Fibroblast of skin of right biceps (primary cell): ENCODE measurements at regions not wholly inside any gene's neighbourhood (a gene's known extent, or its start where the extent isn't known, plus 50 kb on each side); places are given as distances from the start of the nearest gene placed in this dataset.
A peak's percentile ranks its signal among the peaks of the same experiment; 100 is the strongest.

ENCODE experiments used
- DNase-seq: peaks from one replicate; pipeline ENCODE4 v3.0.0-alpha.2; 2013

DNA sequence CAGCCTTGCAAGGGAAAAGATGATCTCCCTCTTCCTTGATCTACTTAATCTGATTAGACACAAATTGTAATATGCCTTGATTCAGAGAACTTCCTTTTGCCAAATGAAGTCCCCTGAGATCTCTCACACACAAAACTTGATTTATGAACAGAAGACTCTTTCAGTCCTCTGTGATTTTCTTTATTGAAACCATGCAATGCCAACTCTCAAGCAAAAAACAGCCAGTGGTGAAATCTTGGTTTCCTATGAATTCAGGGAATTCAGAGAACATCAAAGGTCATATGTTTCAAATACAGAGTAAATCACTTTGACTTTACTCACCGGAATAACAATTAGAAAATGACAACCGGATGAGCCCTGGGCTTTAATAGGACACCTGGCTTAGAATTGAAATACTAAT, 211.7 kb downstream of the ABHD5 start:
- no peak for DNase-seq

- no peak for DNase-seq
Observed at GRCh38 chr3:43905157-43905556, 214.4 kb downstream of the ABHD5 start.

DNA sequence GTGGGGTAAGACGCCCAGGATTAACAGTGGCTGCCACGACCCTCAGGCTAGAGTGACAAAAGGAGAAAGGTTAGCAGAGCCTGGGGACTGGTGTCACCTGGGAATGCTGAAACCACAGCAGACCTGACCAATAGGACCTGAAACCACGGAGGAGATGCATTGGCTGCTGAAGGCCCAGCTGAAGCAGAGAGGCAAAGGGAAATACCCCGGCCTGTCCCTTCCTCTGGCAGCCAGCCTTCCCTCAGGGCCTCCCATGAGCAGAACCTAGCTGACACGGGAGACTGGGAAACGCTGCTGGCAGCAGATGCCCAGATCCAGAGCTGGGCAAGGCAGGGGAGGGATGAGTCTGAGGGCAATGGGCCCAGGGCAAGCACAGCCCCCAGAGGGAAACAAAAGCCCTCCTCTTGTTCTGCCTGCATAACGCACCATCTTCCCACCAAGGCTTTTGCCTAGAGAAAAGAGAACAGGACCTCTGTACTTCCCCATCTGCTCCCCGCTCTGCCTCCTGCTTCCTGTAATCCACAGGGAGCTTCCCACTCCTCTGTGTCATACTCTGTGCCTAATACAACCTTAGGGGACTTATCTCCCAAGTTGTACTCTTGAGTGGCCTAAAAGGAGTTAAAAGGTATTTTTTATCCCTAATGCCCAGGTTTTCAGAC, 216.2 kb downstream of the ABHD5 start:
- DNase-seq: no peak

DNA sequence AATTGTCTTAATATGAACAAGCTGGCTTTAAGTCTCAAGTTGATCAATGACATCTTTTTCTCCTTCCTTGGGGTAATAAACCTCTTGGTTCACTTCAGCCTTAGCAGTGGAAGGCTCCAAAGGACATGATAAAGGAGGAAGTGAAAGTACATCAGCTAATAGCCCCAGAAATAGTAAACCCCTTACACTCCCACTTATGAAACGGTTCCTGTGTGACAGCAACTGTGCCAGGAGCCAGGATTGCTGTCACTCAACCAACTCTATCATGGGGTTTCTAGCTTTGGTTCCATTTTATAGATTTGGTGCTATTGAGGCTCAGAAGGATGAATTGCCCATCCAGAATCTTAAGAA, 216.7 kb downstream of the ABHD5 start:
- DNase-seq: no peak

DNA sequence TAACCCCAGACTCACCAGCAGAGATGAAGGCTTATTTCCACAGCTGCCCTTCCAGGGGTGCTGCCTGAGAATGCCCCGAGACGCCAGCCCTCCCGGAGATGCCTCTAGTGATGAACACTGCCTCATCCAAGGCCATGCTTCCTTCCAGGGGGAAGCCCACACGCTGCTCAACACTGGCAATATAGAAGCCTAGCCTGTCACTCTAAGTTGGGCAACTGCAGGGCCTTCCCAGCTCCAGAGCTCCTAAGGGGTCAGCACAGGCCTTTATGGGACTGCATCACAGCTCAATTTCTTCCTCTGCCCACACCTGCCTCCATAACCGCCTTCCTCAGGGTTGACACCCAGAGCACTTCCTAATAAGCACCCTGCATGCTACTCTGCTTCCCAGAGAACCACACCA, 217.7 kb downstream of the ABHD5 start:
- no peak for DNase-seq

DNA sequence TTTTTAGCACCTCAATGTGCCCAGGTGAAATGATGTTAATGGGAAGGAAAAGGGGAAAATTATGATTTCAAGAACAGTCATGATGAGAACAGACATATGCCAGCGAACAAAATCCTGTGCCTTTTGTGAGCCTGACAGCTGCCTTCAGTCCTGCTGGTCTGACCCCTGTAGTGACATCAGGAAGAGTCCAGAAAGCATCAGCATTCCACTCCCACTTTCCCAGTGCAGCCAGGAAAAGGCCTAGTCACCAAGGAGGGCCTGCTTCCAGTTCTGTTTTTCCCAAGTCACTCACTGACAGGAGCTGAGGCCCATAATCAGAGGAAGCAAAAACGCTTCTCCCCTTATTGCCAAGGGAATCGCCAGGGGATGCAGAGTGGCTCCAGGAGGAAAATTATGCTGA, 218.4 kb downstream of the ABHD5 start:
- DNase-seq: no peak

DNA sequence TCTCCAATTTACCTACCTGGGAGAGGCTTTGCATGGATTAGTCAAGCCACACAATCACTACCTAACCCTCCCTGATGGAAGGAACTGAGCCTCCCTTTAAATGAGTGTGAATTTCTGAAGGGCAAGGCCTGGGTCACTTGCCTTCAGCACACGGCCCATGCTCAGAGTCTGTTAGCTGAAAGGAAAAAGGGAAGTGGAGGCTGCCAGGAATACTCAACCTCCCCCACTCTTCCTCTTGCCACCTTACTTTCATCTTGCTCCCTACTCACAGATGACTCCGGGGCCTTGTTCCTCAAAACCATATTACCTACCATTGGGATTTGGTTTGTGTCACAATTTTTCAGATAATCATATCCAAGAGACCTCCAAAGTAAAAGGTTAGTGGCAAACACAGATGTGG, 220.0 kb downstream of the ABHD5 start:
- DNase-seq: no peak

GRCh38 chr3:43913036-43913948, 222.6 kb downstream of the ABHD5 start:
- no peak for DNase-seq

GRCh38 chr3:43914269-43914668, 223.5 kb downstream of the ABHD5 start:
- no peak for DNase-seq

- DNase-seq: no peak
Observed at GRCh38 chr3:43915546-43915945, 224.8 kb downstream of the ABHD5 start.

GRCh38 chr3:43917361-43917760, 226.6 kb downstream of the ABHD5 start:
- no peak for DNase-seq

DNA sequence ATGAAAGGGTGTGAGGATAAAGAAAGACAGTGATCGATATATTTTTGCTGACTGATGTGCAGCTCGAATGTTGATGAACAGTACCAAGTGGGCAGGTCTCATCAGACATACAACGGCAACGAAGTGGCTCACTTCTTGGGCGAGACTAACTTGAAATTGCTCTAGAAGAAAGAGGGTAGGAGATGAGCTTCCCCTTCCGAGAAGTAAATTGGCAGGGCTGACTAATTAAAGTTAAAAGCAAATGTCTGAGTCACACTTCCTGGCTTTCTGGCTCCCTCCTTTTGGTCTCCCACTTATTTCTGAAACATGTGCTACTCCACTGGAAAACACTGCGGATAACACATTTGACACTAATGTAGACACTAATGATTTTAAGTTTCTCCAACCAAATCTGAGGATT, 228.3 kb downstream of the ABHD5 start:
- peak; percentile 44 for DNase-seq

DNA sequence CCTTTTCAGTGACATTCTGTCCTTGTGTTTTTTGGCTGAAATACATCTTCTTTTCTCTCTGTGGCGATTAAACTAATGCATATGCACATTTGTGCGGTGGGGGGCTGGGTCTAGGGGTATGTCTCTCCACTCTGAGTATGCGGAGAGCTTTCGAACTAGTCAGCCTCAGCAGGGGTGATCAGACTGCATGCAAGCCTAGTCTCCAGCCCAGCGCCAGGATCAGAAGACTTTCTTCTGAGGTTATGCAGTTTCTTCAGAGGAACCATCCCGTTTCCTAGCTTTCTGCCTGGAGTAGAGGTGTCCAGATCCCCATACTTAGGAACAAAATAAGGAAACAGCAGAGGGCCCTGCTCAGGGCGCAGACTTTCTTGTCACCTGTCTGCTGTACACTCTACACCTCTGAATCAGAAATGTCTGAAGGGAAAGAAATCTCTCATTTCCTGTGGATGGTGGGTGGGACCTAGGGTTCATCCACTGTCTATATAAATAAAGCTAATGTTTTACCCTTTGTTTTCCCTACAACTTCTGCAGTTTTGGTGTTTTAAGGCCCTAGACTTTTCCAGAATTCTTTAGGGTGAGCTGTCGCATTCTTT, 230.4 kb downstream of the ABHD5 start:
- DNase-seq: no peak

GRCh38 chr3:43922374-43922773, 231.6 kb downstream of the ABHD5 start:
- no peak for DNase-seq

- no peak for DNase-seq
Observed at GRCh38 chr3:43923104-43923882, 232.6 kb downstream of the ABHD5 start.

DNA sequence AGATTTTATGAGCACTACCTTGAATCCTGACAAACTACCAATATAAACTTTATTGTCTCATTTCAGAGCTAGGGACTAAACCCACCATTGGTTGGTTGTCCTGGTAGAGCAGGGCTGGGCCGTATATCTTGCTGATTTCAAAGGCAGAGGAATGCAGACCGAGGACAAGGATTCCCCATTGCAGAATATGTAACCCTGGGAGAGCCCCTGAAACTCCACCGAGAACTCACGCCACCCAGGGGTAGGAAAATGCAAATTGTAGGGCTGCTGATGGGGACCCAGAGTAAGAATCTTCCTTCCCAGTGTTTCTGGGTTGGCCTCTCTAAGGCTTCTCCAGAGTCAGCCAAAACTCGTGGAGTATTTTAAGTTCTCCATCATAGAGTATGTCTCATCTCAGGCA, 235.3 kb downstream of the ABHD5 start:
- DNase-seq: no peak

GRCh38 chr3:43932921-43933320, 242.2 kb downstream of the ABHD5 start:
- DNase-seq: peak; percentile 17

DNA sequence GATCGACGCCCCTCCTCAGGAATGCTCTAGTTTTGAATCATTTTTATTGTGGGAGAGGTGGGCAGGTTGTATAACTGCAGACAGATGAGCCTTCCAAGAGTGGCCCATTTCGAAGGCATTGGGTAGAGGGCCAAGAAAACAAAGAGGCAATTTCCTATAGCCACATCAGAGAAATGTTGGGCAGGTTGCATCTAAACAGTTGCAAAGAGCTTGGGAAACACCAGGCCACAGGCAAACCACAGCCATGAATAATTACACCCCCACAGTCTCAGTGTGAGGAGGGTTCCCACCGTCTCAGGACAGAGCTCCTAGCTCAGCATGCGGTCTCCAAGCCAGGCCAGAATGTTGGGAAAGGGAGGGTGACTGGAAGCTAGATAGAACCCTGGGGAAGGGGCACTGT, 257.3 kb downstream of the ABHD5 start:
- no peak for DNase-seq

- DNase-seq: no peak
Observed at GRCh38 chr3:43949594-43949993, 258.9 kb downstream of the ABHD5 start.

GRCh38 chr3:43950775-43951174, 260.0 kb downstream of the ABHD5 start:
- no peak for DNase-seq

GRCh38 chr3:43951813-43952212, 261.1 kb downstream of the ABHD5 start:
- DNase-seq: no peak

DNA sequence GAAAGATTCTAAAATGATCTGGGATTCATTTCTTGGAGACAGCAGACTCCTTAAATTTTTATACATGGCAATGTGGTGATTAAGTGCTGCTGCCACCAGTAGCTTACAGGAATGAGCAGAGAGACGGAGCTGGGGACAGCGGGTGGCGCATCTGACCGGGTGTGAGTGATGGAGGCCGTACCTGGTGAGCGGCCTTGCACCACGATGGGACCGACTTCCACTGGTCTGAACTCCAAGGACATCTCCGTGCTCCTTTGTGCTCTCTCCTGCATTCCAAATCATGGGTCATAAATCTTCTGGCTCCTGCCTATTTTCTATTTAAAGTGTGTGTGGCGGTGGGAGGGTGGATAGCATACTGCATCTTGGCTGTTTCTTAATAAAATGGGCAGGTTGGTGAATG, 262.6 kb downstream of the ABHD5 start:
- no peak for DNase-seq
